GM18511 (cell line): ENCODE measurements at regions not wholly inside any gene's neighbourhood (a gene's known extent, or its start where the extent isn't known, plus 50 kb on each side); places are given as distances from the start of the nearest gene placed in this dataset.
"Not testable (repeated sequence)": the region's sequence is repeated elsewhere in the genome, so short reads cannot be mapped to it uniquely, and the experiment has no call there.

ENCODE experiments used
- ATAC-seq: cut with Tn5 transposase; IDR thresholded peaks from one replicate; pipeline ENCODE4 v1.9.1; 2021; ENCODE audit warnings: mild to moderate bottlenecking, moderate library complexity; ENCODE audit not compliant: unreplicated experiment

- ATAC-seq = no peak
These were observed 164.1 kb upstream of the KCNQ5 start for GRCh38 chr6:72457738-72458137.

GRCh38 chr6:72458521-72458920 is 163.3 kb upstream of the KCNQ5 start:
- no peak for ATAC-seq

- no peak for ATAC-seq
These were observed 160.7 kb upstream of the KCNQ5 start for GRCh38 chr6:72461144-72461543.

- no peak for ATAC-seq
These were observed 157.6 kb upstream of the KCNQ5 start for GRCh38 chr6:72464246-72464645.

GRCh38 chr6:72464791-72465691 is 156.8 kb upstream of the KCNQ5 start:
- ATAC-seq = no peak

GRCh38 chr6:72466471-72466870 is 155.4 kb upstream of the KCNQ5 start:
- no peak for ATAC-seq

GRCh38 chr6:72466971-72467566 is 154.8 kb upstream of the KCNQ5 start:
- ATAC-seq = no peak

GRCh38 chr6:72469406-72469983 is 152.4 kb upstream of the KCNQ5 start:
- ATAC-seq = not testable (repeated sequence)

GRCh38 chr6:72476051-72476450 is 145.8 kb upstream of the KCNQ5 start:
- ATAC-seq = no peak

- no peak for ATAC-seq
These were observed 145.2 kb upstream of the KCNQ5 start for GRCh38 chr6:72476646-72477045.

- ATAC-seq = no peak
These were observed 126.4 kb upstream of the KCNQ5 start for GRCh38 chr6:72495441-72495840.

- ATAC-seq = no peak
These were observed 124.7 kb upstream of the KCNQ5 start for GRCh38 chr6:72497186-72497585.

- no peak for ATAC-seq
These were observed 121.2 kb upstream of the KCNQ5 start for GRCh38 chr6:72500669-72501068.

- no peak for ATAC-seq
These were observed 117.5 kb upstream of the KCNQ5 start for GRCh38 chr6:72504406-72504805.

- peak; percentile 37 for ATAC-seq
These were observed 116.4 kb upstream of the KCNQ5 start for GRCh38 chr6:72505446-72505845.

- no peak for ATAC-seq
These were observed 102.0 kb upstream of the KCNQ5 start for GRCh38 chr6:72519871-72520270.

GRCh38 chr6:72521684-72522083 is 100.2 kb upstream of the KCNQ5 start:
- ATAC-seq = no peak

GRCh38 chr6:72522735-72523141 is 99.1 kb upstream of the KCNQ5 start:
- ATAC-seq = peak; percentile 61

GRCh38 chr6:72524011-72524645 is 97.7 kb upstream of the KCNQ5 start:
- peak; percentile 71 for ATAC-seq

GRCh38 chr6:72525821-72526510 is 95.9 kb upstream of the KCNQ5 start:
- no peak for ATAC-seq

GRCh38 chr6:72530152-72530551 is 91.7 kb upstream of the KCNQ5 start:
- ATAC-seq = no peak
